Breast epithelium (tissue), 3 donors: ENCODE measurements at regions not wholly inside any gene's neighbourhood (a gene's known extent, or its start where the extent isn't known, plus 50 kb on each side); places are given as distances from the start of the nearest gene placed in this dataset.

Experiments used
- CTCF ChIP-seq, 3 donors: fragments of 450-650 bp; IDR thresholded peaks; one replicate each; pipeline ENCODE4 v1.5.1; 2016 to 2017; ENCODE audit warnings: antibody characterized with exemption in 3 of 3, mild to moderate bottlenecking in 3 of 3, moderate library complexity in 3 of 3
- POLR2A ChIP-seq: fragments of 450-650 bp; IDR thresholded peaks from one replicate; pipeline ENCODE4 v1.6.1; 2016; ENCODE audit warnings: antibody characterized with exemption, mild to moderate bottlenecking, moderate library complexity

GRCh38 chr3:35137612-35138011, 501.7 kb upstream of the ARPP21 start:
- TF ChIP-seq CTCF (IDR thresholded peaks at IDR 0.05), result no peak
- no peak for TF ChIP-seq POLR2A
